Epidermal melanocyte (primary cell): ENCODE measurements at regions not wholly inside any gene's neighbourhood (a gene's known extent, or its start where the extent isn't known, plus 50 kb on each side); places are given as distances from the start of the nearest gene placed in this dataset.
"Not testable (repeated sequence)": the region's sequence is repeated elsewhere in the genome, so short reads cannot be mapped to it uniquely, and the experiment has no call there.

ENCODE experiments used
- DNase-seq: peaks from one replicate; pipeline ENCODE4 v3.0.0; 2011; ENCODE audit warnings: low spot score; ENCODE audit not compliant: insufficient read length

- DNase-seq: no peak
Observed at GRCh38 chr3:127418560-127419147, 130.8 kb upstream of the PRR20G start.

GRCh38 chr3:127417709-127418559, 130.1 kb upstream of the PRR20G start:
- DNase-seq: no peak

GRCh38 chr3:127413871-127414270, 126.0 kb upstream of the PRR20G start:
- no peak for DNase-seq

- DNase-seq: no peak
Observed at GRCh38 chr3:127413318-127413673, 125.5 kb upstream of the PRR20G start.

- no peak for DNase-seq
Observed at GRCh38 chr3:127412578-127413317, 124.9 kb upstream of the PRR20G start.

- DNase-seq: not testable (repeated sequence)
Observed at GRCh38 chr3:127411875-127412274, 124.0 kb upstream of the PRR20G start.

- no peak for DNase-seq
Observed at GRCh38 chr3:127411083-127411727, 123.4 kb upstream of the PRR20G start.

GRCh38 chr3:127410678-127411077, 122.8 kb upstream of the PRR20G start:
- DNase-seq: no peak

GRCh38 chr3:127410137-127410488, 122.3 kb upstream of the PRR20G start:
- DNase-seq: no peak

GRCh38 chr3:127409421-127410136, 121.7 kb upstream of the PRR20G start:
- DNase-seq: no peak

- no peak for DNase-seq
Observed at GRCh38 chr3:127408684-127409420, 121.0 kb upstream of the PRR20G start.

GRCh38 chr3:127408022-127408683, 120.3 kb upstream of the PRR20G start:
- DNase-seq: no peak

GRCh38 chr3:127407026-127407939, 119.4 kb upstream of the PRR20G start:
- DNase-seq: no peak

- no peak for DNase-seq
Observed at GRCh38 chr3:127406309-127407025, 118.6 kb upstream of the PRR20G start.

GRCh38 chr3:127405791-127406190, 117.9 kb upstream of the PRR20G start:
- no peak for DNase-seq

- no peak for DNase-seq
Observed at GRCh38 chr3:127405010-127405598, 117.3 kb upstream of the PRR20G start.

- no peak for DNase-seq
Observed at GRCh38 chr3:127404221-127405009, 116.6 kb upstream of the PRR20G start.
